K562 (cell line): ENCODE measurements at regions not wholly inside any gene's neighbourhood (a gene's known extent, or its start where the extent isn't known, plus 50 kb on each side); places are given as distances from the start of the nearest gene placed in this dataset.

Experiments
- ATAC-seq: fragments of 200-7000 bp; cut with Tn5 transposase; 3 replicates; pipeline ENCODE4 v1.9.1; 2020; ENCODE audit warnings: moderate library complexity
- BruUV-seq: library from RNA; stranded (reverse); fragments of 400-500 nt; replicated peaks from 2 replicates; lab custom pipeline; 2021; lab: Mats Ljungman, UMichigan
- CTCF ChIA-PET: fragments of 300-600 bp; formaldehyde crosslinking; extraction: SDS; loops from one replicate; lab custom pipeline; 2021; ENCODE audit warnings: low intra/inter-chr PET ratio; lab: Yijun Ruan, JAX
- POLR2A ChIA-PET: fragments of 300-600, 350-650 bp; sonication (Branson Sonifier 250); formaldehyde crosslinking; extraction: SDS; loops from one replicate; lab custom pipeline; 2021; ENCODE audit warnings: antibody characterized with exemption, inconsistent platforms; lab: Yijun Ruan, JAX
- DNase-seq, 4 experiments: peaks; one replicate each; pipeline versions ENCODE4 v3.0.0 to v3.0.0-alpha.2; 2011 to 2018; ENCODE audit warnings: low spot score in 3 of 4, mixed read lengths in 3 of 4; ENCODE audit errors: extremely low read depth in 1 of 4
- FAIRE-seq: peaks from 2 replicates; lab custom pipeline; 2011; peaks lifted over from hg19 to GRCh38; lab: Jason Lieb, UNC
- H2AFZ ChIP-seq: 2 replicates; pipeline ENCODE4 v1.6.0; 2011; ENCODE audit warnings: low read depth, low read length, control low read depth, inconsistent platforms
- H3K27ac ChIP-seq: fragments of 200-600 bp; 3 replicates; pipeline ENCODE4 v1.8.0; 2011; ENCODE audit warnings: low read depth, mild to moderate bottlenecking, control low read depth, inconsistent platforms, low read length, moderate library complexity, mixed read lengths; ENCODE audit errors: extremely low read depth
- H3K27me3 ChIP-seq, 2 experiments: fragments of 300-600 bp in 1 of 2; 2 replicates in 1 of 2; 3 replicates in 1 of 2; pipeline versions ENCODE4 v1.6.0 to v1.8.0; 2011; ENCODE audit warnings: inconsistent platforms in 2 of 2, low read length in 2 of 2, mild to moderate bottlenecking in 1 of 2, mixed read lengths in 1 of 2, moderate library complexity in 1 of 2; ENCODE audit not compliant: control insufficient read depth in 2 of 2, insufficient read depth in 2 of 2
- H3K36me3 ChIP-seq: fragments of 300-600 bp; 3 replicates; pipeline ENCODE4 v1.8.0; 2011; ENCODE audit warnings: mild to moderate bottlenecking, low read length, inconsistent platforms; ENCODE audit not compliant: control insufficient read depth, insufficient read depth
- H3K4me1 ChIP-seq, 2 experiments: fragments of 200-600 bp in 1 of 2; replicated peaks in 1 of 2; 2 replicates in 1 of 2; 3 replicates in 1 of 2; pipeline versions ENCODE4 v1.5.1 to v1.8.0; 2011; ENCODE audit warnings: inconsistent platforms in 2 of 2, low read length in 2 of 2, mild to moderate bottlenecking in 1 of 2, mixed read lengths in 1 of 2, moderate library complexity in 1 of 2; ENCODE audit not compliant: control insufficient read depth in 2 of 2, insufficient read depth in 2 of 2
- H3K4me2 ChIP-seq: 2 replicates; pipeline ENCODE4 v1.6.1; 2011; ENCODE audit warnings: low read length, control low read depth, inconsistent platforms, mixed read lengths; ENCODE audit not compliant: insufficient read depth
- H3K4me3 ChIP-seq: fragments of 200-600 bp; sonication (generic), shearing (Covaris generic); 2 replicates; pipeline ENCODE4 v1.5.1; 2016; ENCODE audit warnings: control low read depth, inconsistent platforms
- H3K79me2 ChIP-seq: fragments of 200-600 bp; 3 replicates; pipeline ENCODE4 v1.8.0; 2011; ENCODE audit warnings: low read length, inconsistent platforms; ENCODE audit not compliant: control insufficient read depth, insufficient read depth
- H3K9ac ChIP-seq, 2 experiments: 2 replicates each; pipeline versions ENCODE4 v1.6.0 to v1.6.1; 2011; ENCODE audit warnings: low read depth in 2 of 2, low read length in 2 of 2, control low read depth in 1 of 2, inconsistent platforms in 1 of 2, mild to moderate bottlenecking in 1 of 2, mixed read lengths in 1 of 2; ENCODE audit not compliant: insufficient read depth in 1 of 2
- H3K9me1 ChIP-seq: one replicate; pipeline ENCODE4 v1.6.0; 2011; ENCODE audit warnings: inconsistent platforms, mild to moderate bottlenecking, low read length, moderate library complexity; ENCODE audit not compliant: control insufficient read depth, insufficient read depth
- H3K9me3 ChIP-seq: replicated peaks from 2 replicates; pipeline ENCODE4 v1.5.1; 2011; ENCODE audit warnings: low read depth, low read length, inconsistent platforms; ENCODE audit not compliant: control insufficient read depth, insufficient read depth
- H4K20me1 ChIP-seq: replicated peaks from 2 replicates; pipeline ENCODE4 v1.6.1; 2011; ENCODE audit warnings: low read length, inconsistent platforms, mixed read lengths; ENCODE audit not compliant: control insufficient read depth, insufficient read depth
- MAFG ChIP-seq: fragments of 450-650 bp; conservative IDR thresholded peaks from 2 replicates; pipeline ENCODE4 v1.6.1; 2016; ENCODE audit warnings: missing genetic modification characterization, missing compliant biosample characterization
- MAFK ChIP-seq: IDR thresholded peaks from 2 replicates; pipeline ENCODE4 v1.6.1; 2011; ENCODE audit warnings: low read length, improper control_type of control experiment
- NCOA6 ChIP-seq: fragments of 450-650 bp; IDR thresholded peaks from 2 replicates; pipeline ENCODE4 v1.6.1; 2017; ENCODE audit warnings: mild to moderate bottlenecking
- ZBTB26 ChIP-seq: fragments of 450-650 bp; formaldehyde crosslinking; IDR thresholded peaks from 2 replicates; pipeline ENCODE4 v1.4.0; 2022; ENCODE audit warnings: missing genetic modification characterization
- ZC3H8 ChIP-seq: fragments of 450-650 bp; IDR thresholded peaks from 2 replicates; pipeline ENCODE4 v1.6.1; 2017
- ZNF277 ChIP-seq: fragments of 250-450 bp; sonication (Bioruptor Pico); IDR thresholded peaks from 2 replicates; pipeline ENCODE4 v1.8.0; 2022; ENCODE audit warnings: inconsistent platforms, mild to moderate bottlenecking, moderate library complexity, borderline replicate concordance
- ZNF407 ChIP-seq: fragments of 450-650 bp; IDR thresholded peaks from 2 replicates; pipeline ENCODE4 v1.6.1; 2016; ENCODE audit warnings: low read depth
- WGBS: fragments of 100-300 bp; shearing (Covaris generic); methylation state at CpG from one replicate; pipeline ENCODE4 v1.1.6; 2016; ENCODE audit warnings: low coverage, mixed read lengths; ENCODE audit not compliant: insufficient coverage; ENCODE audit errors: missing lambda C conversion rate; 5-methylcytosine and 5-hydroxymethylcytosine counted together
- in situ Hi-C: fragments of 300-500 bp; cut with MboI; formaldehyde crosslinking; loops from 4 replicates; pipeline ENCODE4 v1.15.0; 2018; ENCODE audit warnings: inconsistent platforms, mixed read lengths
- intact Hi-C: fragments of 100-400 bp; cut with micrococcal nuclease; formaldehyde crosslinking; loops from 2 replicates; pipeline ENCODE4 v1.14.2; 2022

- no peak for TF ChIP-seq ZC3H8
- TF ChIP-seq ZBTB26 (CRISPR knock-in tag): no peak
- TF ChIP-seq MAFG (tag): no peak
- no peak for TF ChIP-seq NCOA6
- no peak for TF ChIP-seq ZNF277 (CRISPR knock-in tag)
- no peak for TF ChIP-seq ZNF407
- TF ChIP-seq MAFK: no peak
Observed at GRCh38 chr2:145483854-145484253, 963.9 kb upstream of the ZEB2 start.

More at GRCh38 chr2:145483854-145484253, 963.9 kb upstream of the ZEB2 start:
- DNase-seq (no peak), FAIRE-seq (no peak), ATAC-seq (no peak)
- no peaks in the 10 kb centered on the region for H3K9me1 ChIP-seq
- H3K27ac ChIP-seq: no peak overlapping the region
- 50% methylated on average over 3 of the region's 3 CpGs for WGBS
- H3K27me3 ChIP-seq: no peaks in the 10 kb centered on the region
- peaks cover 0 to 3% of the 10 kb centered on the region in 2 experiments; a peak in 1 of 5 replicates for H3K4me1 ChIP-seq
- H3K4me3 ChIP-seq: no peak overlapping the region
- H4K20me1 ChIP-seq: no peaks in the 10 kb centered on the region
- in situ Hi-C loops: no loop called here
- no peaks in the 10 kb centered on the region for H3K9me3 ChIP-seq
- no peak overlapping the region for H3K4me2 ChIP-seq
- BruUV-seq: no TSS peak
- ChIA-PET CTCF (no interaction called here), POLR2A (interaction anchor here (0.9 kb wide), 1 partner anchor 8 kb away, joined by 4 read pairs; no protein-coding TSS in a partner anchor)
- intact Hi-C loops: no loop called here
- no peak overlapping the region for H2AFZ ChIP-seq
- no peaks in the 10 kb centered on the region for H3K79me2 ChIP-seq
- no peak overlapping the region for H3K9ac ChIP-seq
- H3K36me3 ChIP-seq: no peaks in the 10 kb centered on the region
